DMS53 treated with DMSO at 0.1 percent for 48 hours (cell line): ENCODE measurements at regions not wholly inside any gene's neighbourhood (a gene's known extent, or its start where the extent isn't known, plus 50 kb on each side); places are given as distances from the start of the nearest gene placed in this dataset.
A peak's percentile ranks its signal among the peaks of the same experiment; 100 is the strongest.

Experiments
- DNase-seq: peaks from one replicate; lab custom pipeline; 2025; ENCODE audit not compliant: unreplicated experiment; lab: John Stamatoyannopoulos, UW

- DNase-seq = no peak
Observed at GRCh38 chr5:160960592-160960991, 108.6 kb upstream of the ATP10B start.

GRCh38 chr5:160959804-160960203, 107.8 kb upstream of the ATP10B start:
- no peak for DNase-seq

GRCh38 chr5:160957312-160957861, 105.4 kb upstream of the ATP10B start:
- DNase-seq = no peak

GRCh38 chr5:160956051-160956450, 104.0 kb upstream of the ATP10B start:
- no peak for DNase-seq

GRCh38 chr5:160950311-160950710, 98.3 kb upstream of the ATP10B start:
- no peak for DNase-seq

- no peak for DNase-seq
Observed at GRCh38 chr5:160940725-160941124, 88.7 kb upstream of the ATP10B start.

GRCh38 chr5:160938532-160938931, 86.5 kb upstream of the ATP10B start:
- DNase-seq = peak; percentile 19

- no peak for DNase-seq
Observed at GRCh38 chr5:160937570-160937969, 85.6 kb upstream of the ATP10B start.

GRCh38 chr5:160935776-160936175, 83.8 kb upstream of the ATP10B start:
- no peak for DNase-seq

- no peak for DNase-seq
Observed at GRCh38 chr5:160931283-160931682, 79.3 kb upstream of the ATP10B start.

- DNase-seq = no peak
Observed at GRCh38 chr5:160930406-160930805, 78.4 kb upstream of the ATP10B start.

GRCh38 chr5:160929906-160930305, 77.9 kb upstream of the ATP10B start:
- no peak for DNase-seq

- peak; percentile 31 for DNase-seq
Observed at GRCh38 chr5:160929360-160929759, 77.3 kb upstream of the ATP10B start.

GRCh38 chr5:160926428-160926827, 74.4 kb upstream of the ATP10B start:
- DNase-seq = peak; percentile 79

- no peak for DNase-seq
Observed at GRCh38 chr5:160925281-160925680, 73.3 kb upstream of the ATP10B start.

GRCh38 chr5:160923936-160924710, 72.1 kb upstream of the ATP10B start:
- DNase-seq = peak; percentile 97

GRCh38 chr5:160923411-160923810, 71.4 kb upstream of the ATP10B start:
- DNase-seq = no peak

- no peak for DNase-seq
Observed at GRCh38 chr5:160922311-160922710, 70.3 kb upstream of the ATP10B start.

GRCh38 chr5:160921423-160922285, 69.6 kb upstream of the ATP10B start:
- DNase-seq = no peak

GRCh38 chr5:160919626-160920025, 67.6 kb upstream of the ATP10B start:
- DNase-seq = no peak

GRCh38 chr5:160918386-160918785, 66.4 kb upstream of the ATP10B start:
- no peak for DNase-seq

- DNase-seq = no peak
Observed at GRCh38 chr5:160906090-160906489, 54.1 kb upstream of the ATP10B start.
